Panc1 (cell line): ENCODE measurements at regions not wholly inside any gene's neighbourhood (a gene's known extent, or its start where the extent isn't known, plus 50 kb on each side); places are given as distances from the start of the nearest gene placed in this dataset.

ENCODE experiments used
- ATAC-seq: fragments of 200-7000 bp; cut with Tn5 transposase; 2 replicates; pipeline ENCODE4 v1.9.1; 2020; ENCODE audit warnings: mild to moderate bottlenecking, moderate library complexity
- BruUV-seq: library from RNA; stranded (reverse); fragments of 400-500 nt; replicated peaks from 2 replicates; lab custom pipeline; 2021; lab: Mats Ljungman, UMichigan
- CTCF ChIA-PET: fragments of 300-600 bp; sonication (Branson Sonifier 250); formaldehyde crosslinking; loops from one replicate; lab custom pipeline; 2022; ENCODE audit warnings: antibody characterized with exemption; lab: Charles Lee
- POLR2A ChIA-PET: fragments of 300-600 bp; sonication (Branson Sonifier 250); formaldehyde crosslinking; loops from one replicate; lab custom pipeline; 2022; ENCODE audit warnings: antibody characterized with exemption; lab: Charles Lee
- DNase-seq: peaks from one replicate; pipeline ENCODE4 v3.0.0-alpha.2; 2010; ENCODE audit warnings: low read depth, low spot score
- H3K27ac ChIP-seq: 2 replicates; pipeline ENCODE4 v1.5.1; 2011; ENCODE audit warnings: mild to moderate bottlenecking, low read length, inconsistent platforms
- H3K27me3 ChIP-seq: fragments of 200-500 bp; sonication (Bioruptor generic); 2 replicates; pipeline ENCODE4 v1.6.0; 2014; ENCODE audit warnings: low read length, inconsistent platforms; ENCODE audit not compliant: control insufficient read depth, insufficient read depth
- H3K36me3 ChIP-seq: fragments of 200-500 bp; sonication (Bioruptor generic); 2 replicates; pipeline ENCODE4 v1.5.1; 2014; ENCODE audit warnings: inconsistent platforms, mild to moderate bottlenecking, low read length, moderate library complexity; ENCODE audit not compliant: control insufficient read depth, insufficient read depth
- H3K4me1 ChIP-seq: 2 replicates; pipeline ENCODE4 v1.5.1; 2011; ENCODE audit warnings: inconsistent platforms, mild to moderate bottlenecking, low read length, moderate library complexity; ENCODE audit not compliant: control insufficient read depth, insufficient read depth
- H3K4me3 ChIP-seq, 2 experiments: 2 replicates each; pipeline ENCODE4 v1.5.1; 2011 to 2012; ENCODE audit warnings: low read depth in 2 of 2, low read length in 2 of 2, mild to moderate bottlenecking in 2 of 2, inconsistent platforms in 1 of 2, moderate library complexity in 1 of 2
- H3K9me3 ChIP-seq: fragments of 200-500 bp; sonication (Bioruptor generic); 2 replicates; pipeline ENCODE4 v1.5.1; 2014; ENCODE audit warnings: low read depth, mild to moderate bottlenecking, inconsistent platforms, low read length, moderate library complexity; ENCODE audit not compliant: control insufficient read depth, insufficient read depth
- CTCF ChIP-seq: fragments of 450-650 bp; IDR thresholded peaks from 2 replicates; pipeline ENCODE4 v1.5.1; 2017; ENCODE audit warnings: mild to moderate bottlenecking
- POLR2AphosphoS5 ChIP-seq: IDR thresholded peaks from 2 replicates; pipeline ENCODE4 v1.6.1; 2012; ENCODE audit warnings: mild to moderate bottlenecking, low read depth, low read length, moderate library complexity
- REST ChIP-seq, 2 experiments: IDR thresholded peaks; 2 replicates each; pipeline ENCODE4 v1.6.1; 2011 to 2012; ENCODE audit warnings: low read depth in 2 of 2, control low read depth in 1 of 2, low read length in 1 of 2, mild to moderate bottlenecking in 1 of 2, moderate library complexity in 1 of 2; ENCODE audit not compliant: insufficient read depth in 1 of 2
- SIN3A ChIP-seq: IDR thresholded peaks from 2 replicates; pipeline ENCODE4 v1.6.1; 2012; ENCODE audit warnings: low read depth, mild to moderate bottlenecking, low read length, moderate library complexity, borderline replicate concordance; ENCODE audit not compliant: insufficient read depth
- TCF7L2 ChIP-seq: IDR thresholded peaks from 2 replicates; pipeline ENCODE4 v1.6.1; 2011; ENCODE audit warnings: mild to moderate bottlenecking, low read depth, low read length, inconsistent platforms
- in situ Hi-C: cut with HindIII; loops from 2 replicates; pipeline ENCODE4 v1.10.0; 2016; ENCODE audit warnings: low sequenced_read_pairs, low pct_unique_long_range_greater_than_20kb
- intact Hi-C: fragments of 100-400 bp; cut with micrococcal nuclease; formaldehyde crosslinking; loops from one replicate; pipeline ENCODE4 v1.10.0; 2022; ENCODE audit not compliant: unreplicated experiment

DNA sequence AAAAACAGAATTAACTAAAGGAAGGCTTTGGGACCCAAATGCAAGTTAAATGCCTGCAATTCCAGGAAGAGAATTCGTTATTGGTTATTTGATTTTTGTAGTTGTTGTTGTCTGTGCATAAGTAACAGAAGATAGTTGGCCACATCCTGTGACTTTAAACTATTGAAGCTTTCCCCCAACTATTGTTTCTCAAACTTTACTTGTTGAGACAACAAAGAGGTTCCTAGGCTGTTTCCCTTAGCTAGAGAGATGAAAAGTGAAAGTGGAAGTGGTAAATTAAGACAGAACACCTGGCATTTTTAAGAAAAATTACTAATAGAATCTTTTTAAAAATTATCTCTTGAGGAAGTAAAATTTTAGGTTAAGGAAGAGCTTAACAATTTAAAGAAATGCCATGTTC lies 525.2 kb downstream of the PKHD1 start:
- ATAC-seq: no peak
- BruUV-seq: no TSS peak
- DNase-seq: no peak
- Histone ChIP-seq H3K27me3 (no peaks in the 10 kb centered on the region), H3K36me3 (no peaks in the 10 kb centered on the region; the same call in 1 of the 2 replicates), H3K4me1 (no peaks in the 10 kb centered on the region), H3K9me3 (no peaks in the 10 kb centered on the region), H3K27ac (no peak overlapping the region), H3K4me3 (no peak overlapping the region)
- ChIA-PET CTCF (no interaction called here), POLR2A (interaction anchor here (0.7 kb wide), 1 partner anchor 682 kb away, joined by 3 read pairs; no protein-coding TSS in a partner anchor)
- TF ChIP-seq SIN3A (no peak), POLR2AphosphoS5 (no peak), TCF7L2 (no peak), CTCF (no peak), REST (IDR thresholded peaks at IDR 0.05; ENCODE audit: insufficient read depth in 1 of 2, low read depth in 2 of 2, low read length in 1 of 2) (no peak)
- in situ Hi-C loops: no loop called here
- intact Hi-C loops: no loop called here
